ENCODE measurements at regions not wholly inside any gene's neighbourhood (a gene's known extent, or its start where the extent isn't known, plus 50 kb on each side); places are given as distances from the start of the nearest gene placed in this dataset.

DNA sequence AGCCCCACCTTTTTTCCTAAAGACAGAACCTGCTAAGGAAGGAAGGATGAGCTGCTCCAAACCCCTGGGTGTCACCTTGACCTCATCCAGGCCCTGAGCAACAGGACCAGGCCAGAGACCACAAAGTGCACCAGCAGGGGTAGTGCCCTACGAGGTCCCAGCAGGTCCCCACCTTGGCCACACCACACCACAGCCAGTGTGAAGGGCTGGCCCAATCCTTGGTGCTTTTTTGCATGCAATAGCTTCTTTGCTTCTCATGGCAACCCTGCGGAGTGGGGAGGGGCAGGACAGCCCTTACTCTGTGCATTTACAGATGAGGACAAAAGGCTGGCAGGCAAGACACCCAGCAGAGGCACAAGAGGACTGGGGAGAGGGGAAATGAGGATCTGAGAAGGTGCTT is 352.6 kb downstream of the BCL11B start:
- TF ChIP-seq EZH2 (IDR thresholded peaks at IDR 0.05; ENCODE audit: insufficient read depth, low read length) = no peak
- TF ChIP-seq, protein P1, sequence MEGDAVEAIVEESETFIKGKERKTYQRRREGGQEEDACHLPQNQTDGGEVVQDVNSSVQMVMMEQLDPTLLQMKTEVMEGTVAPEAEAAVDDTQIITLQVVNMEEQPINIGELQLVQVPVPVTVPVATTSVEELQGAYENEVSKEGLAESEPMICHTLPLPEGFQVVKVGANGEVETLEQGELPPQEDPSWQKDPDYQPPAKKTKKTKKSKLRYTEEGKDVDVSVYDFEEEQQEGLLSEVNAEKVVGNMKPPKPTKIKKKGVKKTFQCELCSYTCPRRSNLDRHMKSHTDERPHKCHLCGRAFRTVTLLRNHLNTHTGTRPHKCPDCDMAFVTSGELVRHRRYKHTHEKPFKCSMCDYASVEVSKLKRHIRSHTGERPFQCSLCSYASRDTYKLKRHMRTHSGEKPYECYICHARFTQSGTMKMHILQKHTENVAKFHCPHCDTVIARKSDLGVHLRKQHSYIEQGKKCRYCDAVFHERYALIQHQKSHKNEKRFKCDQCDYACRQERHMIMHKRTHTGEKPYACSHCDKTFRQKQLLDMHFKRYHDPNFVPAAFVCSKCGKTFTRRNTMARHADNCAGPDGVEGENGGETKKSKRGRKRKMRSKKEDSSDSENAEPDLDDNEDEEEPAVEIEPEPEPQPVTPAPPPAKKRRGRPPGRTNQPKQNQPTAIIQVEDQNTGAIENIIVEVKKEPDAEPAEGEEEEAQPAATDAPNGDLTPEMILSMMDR (IDR thresholded peaks at IDR 0.05; ENCODE audit: insufficient read depth, low read depth, low read length) = no peak

All from astrocyte (in vitro differentiated cells and primary cell).